ENCODE measurements at regions not wholly inside any gene's neighbourhood (a gene's known extent, or its start where the extent isn't known, plus 50 kb on each side); places are given as distances from the start of the nearest gene placed in this dataset.

DNA sequence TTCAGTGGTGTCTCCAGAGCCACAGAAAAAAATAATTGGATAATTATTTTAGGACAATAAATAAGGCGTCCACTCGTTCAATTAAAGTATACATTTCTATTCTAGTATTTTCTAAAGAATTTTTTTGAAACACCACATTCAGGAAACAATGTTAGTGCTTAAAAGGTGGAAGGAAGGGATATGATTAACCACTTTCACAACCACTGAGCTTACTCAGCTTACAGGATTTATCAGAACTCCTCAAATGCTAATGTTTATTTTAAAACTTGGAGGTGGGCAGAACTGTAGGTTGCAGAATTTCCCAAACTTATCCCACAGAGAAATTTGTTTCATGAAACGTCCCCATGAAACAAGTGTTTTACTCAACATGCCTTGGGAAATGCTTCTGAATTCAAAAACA lies 54.3 kb upstream of the MAGEB2 start:
- no peak for DNase-seq (ENCODE audit: low spot score)

Data from HuH-7 (cell line).